GM19395 (cell line): ENCODE measurements at regions not wholly inside any gene's neighbourhood (a gene's known extent, or its start where the extent isn't known, plus 50 kb on each side); places are given as distances from the start of the nearest gene placed in this dataset.

Source experiments
- ATAC-seq: cut with Tn5 transposase; IDR thresholded peaks from one replicate; pipeline ENCODE4 v1.9.1; 2021; ENCODE audit warnings: mild to moderate bottlenecking, moderate library complexity; ENCODE audit not compliant: unreplicated experiment

- no peak for ATAC-seq
Observed at GRCh38 chr16:17885659-17886207, 415.0 kb upstream of the XYLT1 start.

DNA sequence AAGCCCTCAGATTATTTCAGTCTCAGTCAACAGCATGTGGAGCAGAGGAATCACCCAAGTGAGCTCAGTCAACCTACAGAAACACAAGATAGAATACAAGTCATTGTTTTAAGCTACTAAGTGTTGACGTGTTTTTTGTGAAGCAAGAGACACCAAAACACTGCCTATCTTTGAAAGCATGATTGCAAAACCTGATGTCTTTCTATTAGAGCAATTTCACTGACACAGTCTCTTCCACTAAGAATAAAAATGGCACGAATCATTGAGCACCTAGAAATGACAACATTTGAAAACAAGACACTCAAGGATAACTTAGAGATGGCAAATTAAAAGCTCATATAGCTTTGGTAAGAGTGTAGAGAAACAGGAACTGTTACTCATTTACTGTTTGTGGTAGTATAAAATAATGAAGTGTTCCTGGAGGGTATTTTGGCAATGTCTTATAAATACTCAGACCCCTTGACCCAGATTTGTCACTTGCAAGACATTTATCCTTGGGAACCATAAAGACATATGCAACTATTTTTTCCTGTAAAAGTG, 407.1 kb upstream of the XYLT1 start:
- no peak for ATAC-seq

DNA sequence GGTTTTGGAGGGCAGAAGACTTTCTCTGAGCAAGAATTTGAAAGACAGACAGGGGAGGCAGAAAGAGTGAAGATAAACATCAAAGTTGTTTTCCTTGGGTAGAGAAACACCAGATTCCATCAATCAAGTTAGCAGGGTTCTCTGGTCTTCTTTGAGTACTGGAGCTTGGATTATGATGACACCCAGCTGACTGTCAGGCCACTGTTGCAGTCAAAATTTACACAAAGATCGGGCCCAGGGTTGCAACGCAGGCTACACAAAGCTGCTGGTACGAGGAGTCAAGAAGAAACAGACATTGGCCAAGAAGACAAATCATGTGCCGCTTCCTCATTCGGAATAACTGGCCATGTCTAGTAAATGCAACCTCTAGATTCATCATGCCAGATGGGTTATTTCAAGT, 396.2 kb upstream of the XYLT1 start:
- no peak for ATAC-seq

DNA sequence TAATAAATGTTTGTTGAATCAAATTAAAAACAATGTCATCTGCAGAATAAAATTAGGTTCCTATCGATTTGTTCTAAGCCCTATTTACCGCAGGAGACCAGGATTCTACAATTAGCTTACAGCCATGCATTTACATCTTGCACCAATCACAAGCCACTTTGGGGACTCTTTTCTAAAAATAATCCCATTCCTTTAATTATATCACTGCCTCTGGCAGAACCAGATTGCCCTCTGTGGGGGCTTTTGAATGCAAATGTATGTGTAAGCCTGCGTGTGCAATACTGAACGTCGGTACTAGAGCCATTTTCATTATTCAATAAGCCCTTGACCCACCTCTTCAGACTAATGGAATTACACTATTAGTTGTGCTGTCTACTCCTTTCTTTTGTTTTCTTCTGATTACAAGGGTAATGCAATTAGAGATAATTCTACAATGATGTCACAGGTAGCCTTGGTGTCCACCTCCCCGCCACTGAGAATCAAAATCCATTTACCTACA, 391.3 kb upstream of the XYLT1 start:
- no peak for ATAC-seq

DNA sequence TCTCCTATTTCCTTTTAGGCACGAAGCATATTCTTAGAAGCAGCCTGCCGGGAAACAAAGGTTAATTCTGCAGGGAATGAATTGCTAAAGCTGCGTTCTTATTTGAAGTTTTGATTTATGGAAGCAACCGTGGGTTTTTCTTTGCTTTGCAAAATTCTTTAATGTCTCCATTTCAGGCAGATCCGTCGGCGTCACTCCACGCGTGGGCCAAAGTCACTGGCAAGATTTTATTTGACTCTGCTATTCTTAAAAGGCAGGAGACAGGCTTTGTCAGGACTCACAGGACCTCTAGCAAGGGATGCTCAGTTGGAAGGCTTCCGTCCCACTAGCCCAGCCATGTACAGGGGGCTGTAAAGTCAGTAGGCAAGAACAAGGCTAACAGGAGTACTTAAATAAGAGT, 387.3 kb upstream of the XYLT1 start:
- ATAC-seq, result no peak

DNA sequence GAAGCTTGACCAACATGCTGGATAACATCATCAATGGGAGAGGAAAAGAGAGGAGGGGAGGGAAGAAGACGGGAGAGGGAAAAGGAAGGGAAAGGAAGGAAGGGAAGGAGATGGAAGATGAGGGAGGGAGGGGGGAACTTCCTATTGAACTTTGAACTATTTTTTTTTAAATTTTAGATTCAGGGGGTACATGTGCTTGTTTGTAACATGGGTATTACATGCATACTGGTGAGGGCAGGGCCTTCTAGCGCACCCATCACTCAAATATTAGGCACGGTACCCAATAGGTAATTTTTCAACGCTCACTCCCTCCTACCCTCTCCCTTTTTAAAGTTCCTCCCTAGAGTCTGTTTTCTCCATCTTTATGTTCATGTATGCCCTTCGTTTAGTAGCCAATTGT, 383.2 kb upstream of the XYLT1 start:
- ATAC-seq, result no peak

DNA sequence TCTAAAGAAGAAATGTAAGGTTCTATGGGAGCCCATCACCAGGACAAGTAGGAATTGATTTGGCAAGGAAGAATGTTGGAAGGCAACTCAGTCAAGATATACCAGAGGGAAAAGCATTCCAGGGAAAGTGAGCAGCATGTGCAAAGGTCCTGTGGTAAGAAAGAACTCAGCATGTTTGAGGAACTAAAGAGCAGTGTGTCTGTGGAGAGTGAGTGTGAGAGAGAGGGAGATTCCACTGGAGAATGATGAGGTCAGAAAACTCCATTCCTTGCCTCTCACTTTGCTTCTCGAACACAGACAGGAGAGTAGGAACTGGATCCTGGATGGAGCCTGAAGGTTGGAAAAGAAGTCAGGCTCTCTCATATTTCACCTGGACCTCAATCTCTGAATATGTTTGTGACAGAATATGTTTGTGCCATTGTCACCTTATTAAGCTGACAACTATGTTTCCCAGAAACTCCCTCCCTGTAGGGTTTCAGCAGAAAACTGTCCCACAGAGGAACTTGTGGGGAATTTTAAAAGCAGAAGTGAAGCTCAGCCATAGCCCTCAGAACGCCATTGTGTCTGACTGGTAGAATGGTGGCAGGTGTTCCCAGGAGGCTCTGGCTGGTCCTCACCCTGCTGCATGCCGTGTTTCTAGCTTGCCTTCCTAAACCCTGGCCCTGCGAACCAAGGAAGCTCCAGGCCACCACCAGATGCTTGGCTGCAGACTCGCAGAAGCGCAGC, 382.4 kb upstream of the XYLT1 start:
- no peak for ATAC-seq

DNA sequence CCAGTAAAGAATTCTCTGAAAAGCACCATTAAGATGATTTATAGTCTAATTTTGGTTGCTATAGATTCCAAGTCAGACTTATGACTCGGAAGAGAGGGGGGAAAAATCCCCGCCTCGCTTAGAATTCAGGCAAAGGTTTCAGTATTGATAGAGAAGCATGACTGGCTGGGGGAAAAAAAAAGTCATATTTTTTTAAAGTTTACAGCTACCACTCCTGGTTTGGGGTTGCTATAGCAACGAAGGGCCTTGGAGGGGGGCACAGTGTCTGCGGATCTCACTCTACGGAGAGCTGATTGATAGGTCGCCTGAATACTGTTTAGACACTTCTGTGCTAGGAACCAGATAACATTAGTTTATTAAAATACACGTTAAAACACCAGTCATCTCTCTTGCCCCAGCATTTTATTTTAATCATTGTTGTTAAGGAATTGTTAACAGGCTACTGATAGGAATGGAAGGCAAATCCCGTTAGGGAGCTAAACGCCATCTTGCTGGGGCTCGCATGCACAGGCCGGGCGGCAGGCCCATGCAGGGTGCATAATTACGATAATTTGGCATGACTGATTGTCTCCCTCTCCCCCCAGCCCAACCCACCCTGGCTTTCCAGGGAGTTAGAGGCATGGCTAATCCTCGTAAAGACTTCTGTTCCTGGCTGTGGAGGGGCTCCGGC, 380.0 kb upstream of the XYLT1 start:
- ATAC-seq, result no peak

- ATAC-seq, result no peak
Observed at GRCh38 chr16:17847234-17847795, 376.6 kb upstream of the XYLT1 start.

- no peak for ATAC-seq
Observed at GRCh38 chr16:17846030-17846429, 375.3 kb upstream of the XYLT1 start.

GRCh38 chr16:17845031-17845430, 374.3 kb upstream of the XYLT1 start:
- ATAC-seq, result no peak

DNA sequence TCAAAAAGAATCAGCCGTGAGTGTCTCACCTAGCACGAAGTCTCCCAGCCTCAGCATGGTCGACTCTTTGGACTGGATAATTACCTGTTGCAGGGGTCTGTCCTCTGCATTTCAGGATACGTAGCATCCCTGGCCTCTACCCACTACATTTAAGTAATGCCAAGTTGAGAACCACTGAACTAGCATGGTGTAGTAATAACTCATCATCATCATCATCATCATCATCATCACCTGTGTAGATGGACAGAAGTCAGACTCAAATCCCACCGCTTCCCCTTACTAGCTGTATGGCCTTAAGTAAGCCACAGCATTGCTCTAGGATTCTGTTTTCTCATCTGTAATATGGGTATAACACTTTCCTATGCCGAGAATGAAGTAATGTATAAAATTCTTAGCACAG, 373.1 kb upstream of the XYLT1 start:
- no peak for ATAC-seq

DNA sequence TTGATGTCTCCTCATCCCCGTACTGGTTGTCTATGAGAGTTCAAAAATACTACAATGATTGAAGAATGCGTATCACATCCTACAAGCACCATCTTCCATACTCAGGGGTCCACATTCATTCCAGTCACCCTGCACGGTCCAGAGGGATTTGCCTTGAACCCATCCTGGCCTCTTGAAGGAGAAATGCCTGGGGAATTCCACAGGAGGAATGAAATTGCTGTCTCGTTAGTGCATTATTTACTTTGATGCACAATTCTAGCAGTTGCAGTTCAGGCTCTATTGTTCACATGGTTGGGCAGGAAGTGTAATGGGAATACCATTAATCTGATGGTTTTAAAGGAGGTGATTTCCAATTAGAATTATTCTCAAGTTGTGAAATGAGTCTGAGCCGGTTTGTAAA, 369.1 kb upstream of the XYLT1 start:
- no peak for ATAC-seq

- ATAC-seq, result no peak
Observed at GRCh38 chr16:17839272-17839671, 368.5 kb upstream of the XYLT1 start.

DNA sequence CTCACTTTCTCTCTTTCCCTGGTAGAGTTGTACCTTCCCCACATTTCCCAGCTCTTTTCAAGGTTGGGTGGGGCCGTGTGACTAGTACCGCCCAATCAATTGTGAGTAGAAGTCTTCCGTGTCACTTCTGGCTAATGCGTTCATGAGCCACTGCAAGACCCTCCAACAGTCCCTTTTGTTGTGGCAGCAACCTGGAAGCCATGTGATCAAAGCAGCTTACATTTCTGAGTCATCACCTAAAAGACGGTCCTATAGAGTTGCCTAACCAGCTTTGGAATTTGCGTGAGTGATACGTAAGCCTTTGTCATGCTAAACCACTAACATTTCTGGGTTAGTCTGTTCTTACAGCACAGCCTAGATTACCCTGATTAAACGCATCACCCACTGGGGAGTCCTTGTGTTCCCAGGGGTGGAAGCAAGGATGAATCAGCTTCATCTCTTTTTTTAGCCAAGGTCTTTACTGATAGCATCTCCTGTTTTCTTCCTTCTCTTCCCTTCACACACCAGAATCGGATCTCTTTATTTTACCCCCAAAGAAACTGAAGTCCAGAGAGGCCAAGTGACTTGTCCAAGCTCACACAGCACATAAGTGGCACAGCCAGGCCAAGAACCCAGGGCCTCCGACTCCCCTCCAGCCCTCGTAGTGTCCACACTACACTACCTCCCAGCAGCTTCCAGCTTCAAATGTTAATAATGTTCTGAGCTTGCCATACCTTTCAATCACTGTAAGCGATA, 366.3 kb upstream of the XYLT1 start:
- ATAC-seq, result no peak

- no peak for ATAC-seq
Observed at GRCh38 chr16:17835118-17835876, 364.5 kb upstream of the XYLT1 start.

- no peak for ATAC-seq
Observed at GRCh38 chr16:17832738-17833137, 362.0 kb upstream of the XYLT1 start.

- no peak for ATAC-seq
Observed at GRCh38 chr16:17831330-17831729, 360.6 kb upstream of the XYLT1 start.

DNA sequence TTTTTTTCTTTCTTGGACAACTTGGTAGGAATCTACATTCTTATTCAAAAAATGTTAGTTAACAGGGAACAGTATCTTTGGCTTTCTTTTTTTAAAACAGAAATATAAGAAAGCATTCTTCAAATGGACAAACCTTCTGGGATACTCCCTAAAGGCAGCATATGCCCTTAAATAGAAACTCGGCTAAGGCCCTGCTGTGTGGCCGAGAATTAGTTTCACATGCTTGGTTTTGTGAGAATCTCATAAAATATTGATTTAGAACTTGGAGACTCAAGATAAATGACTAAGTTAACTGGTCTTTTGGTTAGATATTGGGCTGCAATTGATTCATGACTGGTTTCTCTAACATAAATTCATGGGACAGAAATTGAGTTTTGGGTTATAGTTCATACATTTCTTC, 359.9 kb upstream of the XYLT1 start:
- no peak for ATAC-seq

DNA sequence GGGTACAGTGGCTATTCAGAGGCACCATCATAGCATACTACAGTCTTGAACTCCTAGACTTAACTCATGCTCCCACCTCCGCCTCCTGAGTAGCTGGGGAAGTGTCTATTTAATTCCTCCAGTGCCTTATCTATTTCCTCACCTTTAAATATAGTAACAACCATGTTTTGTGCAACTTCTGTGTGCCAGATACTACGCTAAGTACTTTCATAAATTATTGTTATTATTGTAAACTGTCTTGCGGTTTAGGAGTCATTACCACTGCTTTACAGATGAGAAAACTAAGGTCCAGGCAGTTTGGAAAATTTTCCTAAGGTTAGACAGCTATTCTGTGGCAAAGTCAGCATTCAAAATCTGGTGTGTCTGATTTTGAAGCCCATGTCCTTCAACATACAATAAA, 359.1 kb upstream of the XYLT1 start:
- ATAC-seq, result no peak
